Neuron (in vitro differentiated cells): ENCODE measurements at regions not wholly inside any gene's neighbourhood (a gene's known extent, or its start where the extent isn't known, plus 50 kb on each side); places are given as distances from the start of the nearest gene placed in this dataset.

ENCODE experiments used
- H2AFZ ChIP-seq: one replicate; pipeline ENCODE4 v1.6.1; 2013; ENCODE audit warnings: low read depth, mild to moderate bottlenecking, inconsistent platforms, low read length, moderate library complexity
- H3K27me3 ChIP-seq: one replicate; pipeline ENCODE4 v1.6.1; 2013; ENCODE audit warnings: low read length; ENCODE audit not compliant: insufficient read depth
- H3K36me3 ChIP-seq: one replicate; pipeline ENCODE4 v1.6.1; 2013; ENCODE audit warnings: low read length; ENCODE audit not compliant: insufficient read depth
- H3K4me1 ChIP-seq: one replicate; pipeline ENCODE4 v1.6.1; 2013; ENCODE audit warnings: low read length; ENCODE audit not compliant: insufficient read depth
- H3K4me3 ChIP-seq: 2 replicates; pipeline ENCODE4 v1.5.1; 2013; ENCODE audit warnings: mild to moderate bottlenecking, low read length, moderate library complexity
- H3K9me3 ChIP-seq: one replicate; pipeline ENCODE4 v1.6.1; 2013; ENCODE audit warnings: low read length

GRCh38 chr2:147689220-147689909, 155.5 kb upstream of the ACVR2A start:
- no peak overlapping the region for H2AFZ ChIP-seq
- peaks cover 5% of the 10 kb centered on the region for H3K4me1 ChIP-seq
- no peak overlapping the region for H3K4me3 ChIP-seq
- no peaks in the 10 kb centered on the region for H3K27me3 ChIP-seq
- H3K9me3 ChIP-seq: no peaks in the 10 kb centered on the region
- H3K36me3 ChIP-seq: no peaks in the 10 kb centered on the region

- H3K36me3 ChIP-seq: no peaks in the 10 kb centered on the region
- no peak overlapping the region for H3K4me3 ChIP-seq
- H3K4me1 ChIP-seq: peaks cover 10% of the 10 kb centered on the region
- no peak overlapping the region for H2AFZ ChIP-seq
- no peaks in the 10 kb centered on the region for H3K9me3 ChIP-seq
- no peaks in the 10 kb centered on the region for H3K27me3 ChIP-seq
Measured at GRCh38 chr2:147688242-147688641, 156.6 kb upstream of the ACVR2A start.

- Histone ChIP-seq H3K4me3 (no peak overlapping the region), H2AFZ (no peak overlapping the region), H3K4me1 (peaks cover 12% of the 10 kb centered on the region), H3K36me3 (no peaks in the 10 kb centered on the region), H3K9me3 (no peaks in the 10 kb centered on the region), H3K27me3 (no peaks in the 10 kb centered on the region)
Measured at GRCh38 chr2:147686365-147686764, 158.5 kb upstream of the ACVR2A start.

- H3K4me3 ChIP-seq: no peak overlapping the region
- no peaks in the 10 kb centered on the region for H3K9me3 ChIP-seq
- H3K4me1 ChIP-seq: peaks cover 12% of the 10 kb centered on the region
- H2AFZ ChIP-seq: no peak overlapping the region
- H3K36me3 ChIP-seq: no peaks in the 10 kb centered on the region
- H3K27me3 ChIP-seq: no peaks in the 10 kb centered on the region
Measured at GRCh38 chr2:147684903-147685302, 159.9 kb upstream of the ACVR2A start.

DNA sequence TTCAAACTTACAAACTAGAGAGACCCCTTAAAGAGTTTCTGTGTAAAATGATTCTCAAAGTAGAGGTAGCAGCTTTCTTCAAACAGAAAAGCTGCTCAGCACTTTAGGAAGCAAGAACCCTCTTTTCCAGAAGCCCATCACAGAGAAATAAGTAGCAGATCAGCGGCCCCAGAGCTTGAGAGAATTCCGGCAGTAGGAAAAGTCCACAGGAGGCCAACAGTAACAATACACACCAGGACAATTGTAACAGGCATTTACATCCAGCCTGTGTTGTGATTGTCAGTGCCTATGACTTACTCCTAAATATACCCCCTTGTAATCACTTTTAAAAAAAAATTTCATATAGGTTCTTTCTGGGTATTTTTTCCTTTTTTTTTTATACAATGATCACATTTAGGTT, 161.4 kb upstream of the ACVR2A start:
- H2AFZ ChIP-seq: peak overlapping the region; percentile 77
- H3K27me3 ChIP-seq: no peaks in the 10 kb centered on the region
- H3K4me3 ChIP-seq: no peak overlapping the region
- no peaks in the 10 kb centered on the region for H3K9me3 ChIP-seq
- peaks cover 12% of the 10 kb centered on the region for H3K4me1 ChIP-seq
- H3K36me3 ChIP-seq: no peaks in the 10 kb centered on the region

DNA sequence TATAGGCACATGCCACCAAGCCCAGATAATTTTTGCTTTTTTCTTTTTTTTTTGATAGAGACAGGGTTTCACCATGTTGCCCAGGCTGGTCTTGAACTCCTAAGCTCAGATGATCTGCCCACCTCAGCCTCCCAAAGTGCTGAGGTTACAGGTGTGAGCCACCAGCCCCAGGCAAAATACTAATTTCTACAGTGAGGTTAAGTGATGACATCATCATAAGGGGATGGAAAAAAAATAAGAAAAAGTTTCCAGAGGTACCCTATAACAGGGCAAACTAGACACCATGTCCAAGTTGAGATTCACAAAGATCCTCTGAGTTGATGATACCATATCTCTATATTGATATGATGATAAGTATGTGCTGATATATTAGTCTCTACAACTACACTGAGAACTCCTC, 163.7 kb upstream of the ACVR2A start:
- Histone ChIP-seq H3K9me3 (no peaks in the 10 kb centered on the region), H3K4me3 (no peak overlapping the region), H2AFZ (no peak overlapping the region), H3K4me1 (peaks cover 12% of the 10 kb centered on the region), H3K36me3 (no peaks in the 10 kb centered on the region), H3K27me3 (no peaks in the 10 kb centered on the region)

DNA sequence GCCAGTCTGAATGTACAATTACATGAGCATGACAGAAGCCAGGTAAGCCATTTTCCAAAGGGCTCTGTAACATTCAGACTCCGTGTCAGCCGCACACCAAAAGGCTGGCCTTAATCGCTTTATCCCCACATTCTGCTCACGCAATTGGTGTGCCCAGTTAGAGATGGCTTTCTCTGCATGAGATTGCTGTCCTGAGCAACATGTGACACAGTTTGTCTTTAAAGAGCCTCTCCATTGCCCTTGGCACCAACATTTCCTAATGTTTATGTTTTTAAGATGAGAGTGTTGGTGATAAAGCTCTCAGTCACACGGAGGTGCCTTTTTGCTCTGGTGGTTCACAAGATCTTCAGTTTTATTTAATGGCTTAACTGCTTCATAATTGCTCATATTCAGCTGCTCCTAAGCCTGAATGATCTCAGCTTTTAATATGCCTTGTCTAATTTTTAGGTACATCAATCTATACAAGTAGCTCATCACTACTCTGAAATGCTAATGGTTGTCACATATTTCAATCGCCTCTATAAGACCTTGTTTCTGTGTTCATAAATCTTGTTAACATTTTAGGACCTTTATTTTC, 164.8 kb upstream of the ACVR2A start:
- Histone ChIP-seq H3K4me1 (peaks cover 12% of the 10 kb centered on the region), H3K9me3 (no peaks in the 10 kb centered on the region), H3K27me3 (no peaks in the 10 kb centered on the region), H3K36me3 (no peaks in the 10 kb centered on the region), H3K4me3 (no peak overlapping the region), H2AFZ (no peak overlapping the region)

- Histone ChIP-seq H3K4me3 (no peak overlapping the region), H3K4me1 (peaks cover 12% of the 10 kb centered on the region), H3K27me3 (no peaks in the 10 kb centered on the region), H3K9me3 (no peaks in the 10 kb centered on the region), H2AFZ (no peak overlapping the region), H3K36me3 (no peaks in the 10 kb centered on the region)
Measured at GRCh38 chr2:147679191-147679954, 165.5 kb upstream of the ACVR2A start.

DNA sequence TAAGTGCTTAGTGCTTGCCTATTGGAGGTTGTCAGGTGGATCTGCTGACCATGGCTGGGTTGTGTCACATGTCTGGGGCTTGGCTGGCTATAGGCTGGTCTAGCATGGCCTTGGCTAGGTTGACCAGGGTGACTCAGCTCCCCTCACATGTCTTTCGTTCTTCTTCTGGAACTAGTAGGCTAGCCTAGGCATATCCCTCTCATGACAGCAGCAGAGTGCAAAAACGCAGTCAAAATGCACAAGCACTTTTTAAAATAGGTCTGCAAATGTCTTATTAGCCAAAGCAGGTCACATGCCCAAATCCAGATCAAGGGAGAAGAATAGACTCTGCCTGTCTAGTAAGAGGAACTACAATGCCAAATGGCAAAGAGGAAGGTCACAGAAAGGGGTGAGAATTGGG, 179.7 kb upstream of the ACVR2A start:
- H3K4me3 ChIP-seq: no peak overlapping the region
- no peak overlapping the region for H2AFZ ChIP-seq
- H3K27me3 ChIP-seq: no peaks in the 10 kb centered on the region
- no peaks in the 10 kb centered on the region for H3K36me3 ChIP-seq
- H3K9me3 ChIP-seq: no peaks in the 10 kb centered on the region
- no peaks in the 10 kb centered on the region for H3K4me1 ChIP-seq

- Histone ChIP-seq H3K4me3 (no peak overlapping the region), H3K9me3 (no peaks in the 10 kb centered on the region), H3K36me3 (no peaks in the 10 kb centered on the region), H2AFZ (no peak overlapping the region), H3K4me1 (no peaks in the 10 kb centered on the region), H3K27me3 (no peaks in the 10 kb centered on the region)
Measured at GRCh38 chr2:147663962-147664361, 180.9 kb upstream of the ACVR2A start.

- Histone ChIP-seq H3K36me3 (no peaks in the 10 kb centered on the region), H3K4me3 (no peak overlapping the region), H3K27me3 (no peaks in the 10 kb centered on the region), H2AFZ (no peak overlapping the region), H3K9me3 (no peaks in the 10 kb centered on the region), H3K4me1 (no peaks in the 10 kb centered on the region)
Measured at GRCh38 chr2:147663153-147663961, 181.5 kb upstream of the ACVR2A start.

GRCh38 chr2:147662221-147662620, 182.6 kb upstream of the ACVR2A start:
- Histone ChIP-seq H3K27me3 (no peaks in the 10 kb centered on the region), H3K4me1 (no peaks in the 10 kb centered on the region), H3K4me3 (no peak overlapping the region), H3K36me3 (no peaks in the 10 kb centered on the region), H3K9me3 (no peaks in the 10 kb centered on the region), H2AFZ (no peak overlapping the region)

DNA sequence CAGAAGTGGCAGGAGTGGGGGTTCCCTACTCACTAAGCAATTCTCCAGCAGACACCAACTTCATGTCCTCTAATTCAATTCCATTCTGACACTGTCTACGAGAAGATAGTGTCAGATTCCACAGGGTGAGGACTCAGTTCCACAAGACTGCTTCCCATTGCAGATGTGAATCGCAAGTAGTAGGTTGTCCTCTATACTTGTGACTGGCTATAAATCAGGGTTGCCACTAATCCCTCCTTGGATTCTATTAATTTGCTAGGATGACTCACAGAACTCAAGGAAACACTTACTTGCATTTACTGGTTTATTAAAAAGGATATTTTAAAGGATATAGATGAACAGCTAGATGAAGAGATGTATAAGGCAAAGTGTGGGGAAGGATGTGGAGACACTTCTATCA, 184.1 kb upstream of the ACVR2A start:
- H3K4me1 ChIP-seq: no peaks in the 10 kb centered on the region

More for the DNA sequence above, 184.1 kb upstream of the ACVR2A start:
- no peak overlapping the region for H3K4me3 ChIP-seq
- H2AFZ ChIP-seq: no peak overlapping the region
- no peaks in the 10 kb centered on the region for H3K36me3 ChIP-seq
- H3K27me3 ChIP-seq: no peaks in the 10 kb centered on the region
- H3K9me3 ChIP-seq: no peaks in the 10 kb centered on the region
